H1 (cell line): ENCODE measurements at regions not wholly inside any gene's neighbourhood (a gene's known extent, or its start where the extent isn't known, plus 50 kb on each side); places are given as distances from the start of the nearest gene placed in this dataset.

Source experiments
- GABPA ChIP-seq: IDR thresholded peaks from 2 replicates; pipeline ENCODE4 v1.6.1; 2011; ENCODE audit warnings: mild to moderate bottlenecking, low read length, moderate library complexity, borderline replicate concordance; ENCODE audit not compliant: insufficient read depth

- TF ChIP-seq GABPA = no peak
These were observed 529.3 kb upstream of the SPRY2 start (continued) for GRCh38 chr13:80870186-80870585.
